Endothelial cell (in vitro differentiated cells): ENCODE measurements at regions not wholly inside any gene's neighbourhood (a gene's known extent, or its start where the extent isn't known, plus 50 kb on each side); places are given as distances from the start of the nearest gene placed in this dataset.
"Not testable (repeated sequence)": the region's sequence is repeated elsewhere in the genome, so short reads cannot be mapped to it uniquely, and the experiment has no call there.

Experiments used
- DNase-seq: peaks from one replicate; pipeline ENCODE4 v3.0.0; 2021; ENCODE audit warnings: low spot score
- H3K27ac Mint-ChIP-seq: one replicate; pipeline ENCODE4 v1.8.0; 2021; ENCODE audit warnings: mixed read lengths, inconsistent platforms; ENCODE audit not compliant: unreplicated experiment
- H3K27me3 Mint-ChIP-seq: one replicate; pipeline ENCODE4 v1.8.0; 2021; ENCODE audit warnings: mild to moderate bottlenecking, moderate library complexity, mixed read lengths, inconsistent platforms; ENCODE audit not compliant: unreplicated experiment
- H3K36me3 Mint-ChIP-seq: one replicate; pipeline ENCODE4 v1.8.0; 2021; ENCODE audit warnings: mild to moderate bottlenecking, low read depth, mixed read lengths, inconsistent platforms; ENCODE audit not compliant: unreplicated experiment
- H3K4me1 Mint-ChIP-seq: one replicate; pipeline ENCODE4 v1.8.0; 2021; ENCODE audit warnings: mild to moderate bottlenecking, mixed read lengths, inconsistent platforms; ENCODE audit not compliant: unreplicated experiment
- H3K4me3 Mint-ChIP-seq: one replicate; pipeline ENCODE4 v1.8.0; 2021; ENCODE audit warnings: mild to moderate bottlenecking, mixed read lengths, inconsistent platforms; ENCODE audit not compliant: unreplicated experiment
- H3K9me3 Mint-ChIP-seq: one replicate; pipeline ENCODE4 v1.8.0; 2021; ENCODE audit warnings: mixed read lengths, inconsistent platforms; ENCODE audit not compliant: unreplicated experiment
- CTCF ChIP-seq: fragments of 200-600 bp; sonication (generic); IDR thresholded peaks from one replicate; pipeline ENCODE4 v1.5.0; 2021; ENCODE audit warnings: antibody characterized with exemption; ENCODE audit not compliant: unreplicated experiment

GRCh38 chr10:33012306-33012705, 54.3 kb upstream of the ITGB1 start:
- Mint-ChIP-seq H3K9me3 (no peaks in the 10 kb centered on the region), H3K27me3 (no peaks in the 10 kb centered on the region), H3K4me3 (no peak overlapping the region), H3K27ac (no peak overlapping the region), H3K36me3 (no peaks in the 10 kb centered on the region), H3K4me1 (peaks cover 7% of the 10 kb centered on the region)
- DNase-seq = no peak
- TF ChIP-seq CTCF = no peak

- DNase-seq = peak; percentile 22
- H3K9me3 Mint-ChIP-seq = no peaks in the 10 kb centered on the region
- no peaks in the 10 kb centered on the region for H3K36me3 Mint-ChIP-seq
- peaks cover 9% of the 10 kb centered on the region for H3K4me1 Mint-ChIP-seq
- H3K27me3 Mint-ChIP-seq = no peaks in the 10 kb centered on the region
- peak overlapping the region; percentile 19 for H3K27ac Mint-ChIP-seq
- peak; percentile 41 for TF ChIP-seq CTCF
- no peak overlapping the region for H3K4me3 Mint-ChIP-seq
Measured at GRCh38 chr10:33010132-33011037, 52.4 kb upstream of the ITGB1 start.

GRCh38 chr10:33009244-33010131, 51.5 kb upstream of the ITGB1 start:
- Mint-ChIP-seq H3K27me3 (no peaks in the 10 kb centered on the region), H3K36me3 (no peaks in the 10 kb centered on the region), H3K4me1 (peaks cover 11% of the 10 kb centered on the region), H3K4me3 (no peak overlapping the region), H3K9me3 (no peaks in the 10 kb centered on the region), H3K27ac (no peak overlapping the region)
- DNase-seq = no peak
- no peak for TF ChIP-seq CTCF

GRCh38 chr10:33008499-33009243, 50.6 kb upstream of the ITGB1 start:
- Mint-ChIP-seq H3K27ac (no peak overlapping the region), H3K36me3 (no peaks in the 10 kb centered on the region), H3K9me3 (no peaks in the 10 kb centered on the region), H3K27me3 (no peaks in the 10 kb centered on the region), H3K4me1 (peaks cover 11% of the 10 kb centered on the region), H3K4me3 (no peak overlapping the region)
- TF ChIP-seq CTCF = peak; percentile 99
- DNase-seq = peak; percentile 73

- not testable (repeated sequence) for H3K4me3 Mint-ChIP-seq, H3K27ac Mint-ChIP-seq, DNase-seq, H3K27me3 Mint-ChIP-seq, H3K9me3 Mint-ChIP-seq, H3K36me3 Mint-ChIP-seq
- peaks cover 11% of the 10 kb centered on the region for H3K4me1 Mint-ChIP-seq
Measured at GRCh38 chr10:33007731-33008381, 49.8 kb upstream of the ITGB1 start.
